GM10248 (cell line): ENCODE measurements at regions not wholly inside any gene's neighbourhood (a gene's known extent, or its start where the extent isn't known, plus 50 kb on each side); places are given as distances from the start of the nearest gene placed in this dataset.

Source experiments
- CTCF ChIA-PET: fragments of 300-600 bp; sonication (Branson Sonifier 250); formaldehyde crosslinking; extraction: SDS; loops from one replicate; lab custom pipeline; 2021; ENCODE audit warnings: antibody characterized with exemption; lab: Yijun Ruan, JAX
- POLR2A ChIA-PET: fragments of 350-650 bp; sonication (Branson Sonifier 250); formaldehyde crosslinking; extraction: SDS; loops from one replicate; lab custom pipeline; 2020; ENCODE audit warnings: antibody characterized with exemption; lab: Yijun Ruan, JAX
- DNase-seq: peaks from one replicate; pipeline ENCODE4 v3.0.0; 2012; ENCODE audit errors: extremely low spot score
- TF ChIP-seq, protein P1 (sequence below): IDR thresholded peaks from 2 replicates; pipeline ENCODE4 v1.5.1; 2012; ENCODE audit warnings: mild to moderate bottlenecking, low read depth; ENCODE audit errors: extremely low read depth, missing control alignments, control extremely low read depth

GRCh38 chr12:125284087-125284486 lies 218.9 kb downstream of the AACS start:
- CTCF ChIA-PET, result no interaction called here
- no peak for DNase-seq
- POLR2A ChIA-PET, result no interaction called here
- TF ChIP-seq, protein P1, sequence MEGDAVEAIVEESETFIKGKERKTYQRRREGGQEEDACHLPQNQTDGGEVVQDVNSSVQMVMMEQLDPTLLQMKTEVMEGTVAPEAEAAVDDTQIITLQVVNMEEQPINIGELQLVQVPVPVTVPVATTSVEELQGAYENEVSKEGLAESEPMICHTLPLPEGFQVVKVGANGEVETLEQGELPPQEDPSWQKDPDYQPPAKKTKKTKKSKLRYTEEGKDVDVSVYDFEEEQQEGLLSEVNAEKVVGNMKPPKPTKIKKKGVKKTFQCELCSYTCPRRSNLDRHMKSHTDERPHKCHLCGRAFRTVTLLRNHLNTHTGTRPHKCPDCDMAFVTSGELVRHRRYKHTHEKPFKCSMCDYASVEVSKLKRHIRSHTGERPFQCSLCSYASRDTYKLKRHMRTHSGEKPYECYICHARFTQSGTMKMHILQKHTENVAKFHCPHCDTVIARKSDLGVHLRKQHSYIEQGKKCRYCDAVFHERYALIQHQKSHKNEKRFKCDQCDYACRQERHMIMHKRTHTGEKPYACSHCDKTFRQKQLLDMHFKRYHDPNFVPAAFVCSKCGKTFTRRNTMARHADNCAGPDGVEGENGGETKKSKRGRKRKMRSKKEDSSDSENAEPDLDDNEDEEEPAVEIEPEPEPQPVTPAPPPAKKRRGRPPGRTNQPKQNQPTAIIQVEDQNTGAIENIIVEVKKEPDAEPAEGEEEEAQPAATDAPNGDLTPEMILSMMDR, result no peak

DNA sequence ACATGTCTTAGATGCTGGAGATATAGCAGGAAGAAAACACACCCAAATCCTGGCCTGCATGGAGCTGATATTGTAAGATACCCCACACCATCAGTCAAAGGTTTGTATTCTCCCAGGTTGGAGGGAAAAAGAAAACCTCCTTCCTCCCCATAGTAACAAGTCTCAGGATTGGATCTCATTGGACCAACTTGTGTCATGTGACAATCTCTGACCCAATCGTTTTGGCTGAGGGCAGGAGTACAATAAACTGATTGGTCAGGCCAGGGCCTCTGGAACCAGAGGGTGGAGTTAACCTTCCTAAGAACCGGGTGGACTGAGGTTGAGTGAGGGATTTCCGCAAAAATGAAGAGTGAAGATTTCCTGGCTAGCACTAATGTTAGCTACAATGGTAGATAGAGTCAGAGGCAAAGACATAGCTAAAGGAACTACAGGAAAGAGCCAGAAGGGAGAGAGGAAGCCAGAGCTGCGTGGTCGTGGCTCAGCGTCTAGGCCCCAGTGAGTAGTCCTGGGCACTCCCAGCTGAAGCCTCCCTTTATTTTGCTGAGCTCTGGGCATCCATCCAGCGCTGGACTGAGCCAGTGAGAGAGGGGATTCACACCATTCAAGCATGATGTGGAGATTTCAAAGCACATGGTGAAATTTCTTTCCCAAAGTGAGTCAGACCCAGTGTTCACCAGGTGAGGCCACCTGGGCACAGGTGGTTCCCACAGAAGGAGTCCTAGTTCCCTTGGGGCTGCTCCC lies 219.9 kb downstream of the AACS start:
- TF ChIP-seq, protein P1, result no peak
- DNase-seq, result no peak
- CTCF ChIA-PET, result no interaction called here
- POLR2A ChIA-PET, result no interaction called here

DNA sequence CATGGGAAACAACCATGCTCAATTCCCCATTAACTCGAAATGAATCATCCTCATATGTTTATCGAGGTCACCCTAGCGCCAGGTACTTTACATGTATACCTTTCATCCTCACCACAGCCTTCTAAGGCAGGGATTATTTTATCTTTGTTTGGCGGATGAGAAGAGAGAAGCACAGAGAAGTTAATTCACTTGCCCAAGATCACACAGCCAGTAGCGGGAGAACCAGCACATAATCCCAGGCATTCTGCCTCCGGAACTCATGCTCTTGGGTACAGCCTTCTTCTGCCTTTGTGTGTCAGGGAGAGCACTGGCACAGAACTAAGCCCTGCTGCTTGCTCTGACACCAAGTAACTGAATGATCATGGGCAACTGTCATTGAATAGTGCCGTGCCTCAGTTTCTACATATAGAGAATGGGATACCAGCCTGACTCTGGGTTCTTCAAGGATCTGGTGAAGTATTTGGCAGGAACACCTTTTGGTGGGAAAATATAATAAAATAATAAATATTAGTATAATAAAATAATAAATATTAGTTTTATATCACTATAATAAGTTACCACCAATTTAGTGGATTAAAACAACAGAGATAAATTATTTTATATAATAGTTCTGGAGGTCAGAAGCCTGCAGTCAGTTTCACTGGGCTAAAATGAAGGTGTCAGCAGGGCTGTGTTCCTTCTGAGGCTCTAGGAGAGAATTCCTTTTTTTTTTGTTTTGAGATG lies 220.9 kb downstream of the AACS start:
- no peak for DNase-seq
- POLR2A ChIA-PET, result no interaction called here
- TF ChIP-seq, protein P1, result no peak
- CTCF ChIA-PET, result no interaction called here

DNA sequence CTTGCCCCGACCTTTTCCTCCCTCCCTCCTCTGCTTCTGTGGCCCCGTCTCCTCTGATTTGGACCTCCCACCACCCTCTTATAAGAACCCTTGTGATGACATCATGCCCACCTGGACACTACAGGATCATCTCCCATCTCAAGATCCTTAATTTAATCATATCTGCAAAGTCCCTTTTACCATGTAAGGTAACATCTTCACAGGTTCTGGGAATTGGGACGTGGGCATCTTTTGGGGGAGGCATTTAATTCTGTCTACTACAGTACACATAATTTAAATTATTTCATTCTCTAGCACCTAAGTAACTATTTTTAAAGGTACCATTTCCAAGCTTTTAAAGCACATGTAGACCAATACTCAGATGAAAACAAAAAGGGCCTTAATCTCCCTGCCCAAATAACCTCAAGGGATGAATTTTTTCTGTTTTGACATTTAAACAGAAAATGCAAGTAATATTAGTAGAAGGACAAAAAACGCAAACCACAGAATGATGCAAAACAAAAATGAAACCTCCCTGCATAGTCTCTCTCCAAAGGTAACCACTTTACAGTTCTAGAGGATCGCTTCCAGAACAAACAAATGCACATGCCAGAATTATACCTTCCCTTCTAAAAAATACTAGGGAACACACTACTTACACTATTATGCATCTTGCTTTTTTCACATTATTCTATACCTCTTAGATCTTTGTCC lies 222.1 kb downstream of the AACS start:
- ChIA-PET POLR2A (no interaction called here), CTCF (no interaction called here)
- DNase-seq, result no peak
- TF ChIP-seq, protein P1, result no peak

- POLR2A ChIA-PET, result no interaction called here
- TF ChIP-seq, protein P1, result no peak
- CTCF ChIA-PET, result interaction anchor here (0.7 kb wide), 1 partner anchor 790 kb away, joined by 3 read pairs; no protein-coding TSS in a partner anchor
- no peak for DNase-seq
Observed at GRCh38 chr12:125288931-125289928, 224.0 kb downstream of the AACS start.

GRCh38 chr12:125289970-125290369 lies 224.7 kb downstream of the AACS start:
- CTCF ChIA-PET, result interaction anchor here (0.7 kb wide), 1 partner anchor 789 kb away, joined by 3 read pairs; no protein-coding TSS in a partner anchor
- TF ChIP-seq, protein P1, result no peak
- DNase-seq, result no peak
- POLR2A ChIA-PET, result no interaction called here
